HT1080 (cell line): ENCODE measurements at regions not wholly inside any gene's neighbourhood (a gene's known extent, or its start where the extent isn't known, plus 50 kb on each side); places are given as distances from the start of the nearest gene placed in this dataset.
"Not testable (repeated sequence)": the region's sequence is repeated elsewhere in the genome, so short reads cannot be mapped to it uniquely, and the experiment has no call there.

Source experiments
- DNase-seq: peaks from one replicate; pipeline ENCODE4 v3.0.0-alpha.2; 2015; ENCODE audit warnings: low read depth

- DNase-seq, result no peak
These were observed 967.7 kb upstream of the AMELY start for GRCh38 chrY:7879245-7879644.

DNA sequence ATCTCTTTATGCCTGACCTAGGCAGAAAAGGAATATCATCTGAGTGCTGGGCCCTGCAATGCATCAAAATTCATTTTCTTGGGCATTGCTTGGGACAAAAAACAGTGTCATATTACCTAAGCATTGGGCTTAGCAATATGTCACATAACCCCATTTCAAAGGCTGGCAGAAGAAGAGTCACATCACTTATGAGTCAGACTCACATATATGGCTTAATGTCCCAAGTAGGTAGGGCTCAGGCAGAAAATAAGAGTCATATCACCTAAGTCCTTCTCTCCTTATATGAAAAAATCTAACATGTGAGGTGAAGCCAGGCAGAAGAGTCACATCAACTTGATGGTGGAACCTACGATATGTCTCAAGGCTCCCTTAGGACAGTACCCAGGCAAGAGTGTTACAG, 967.2 kb upstream of the AMELY start:
- no peak for DNase-seq

- no peak for DNase-seq
These were observed 965.9 kb upstream of the AMELY start for GRCh38 chrY:7877458-7877857.

- DNase-seq, result peak; percentile 62
These were observed 962.5 kb upstream of the AMELY start for GRCh38 chrY:7874080-7874479.

GRCh38 chrY:7871304-7871932, 959.9 kb upstream of the AMELY start:
- no peak for DNase-seq

- DNase-seq, result no peak
These were observed 955.4 kb upstream of the AMELY start for GRCh38 chrY:7866976-7867375.

- DNase-seq, result no peak
These were observed 949.4 kb upstream of the AMELY start for GRCh38 chrY:7860781-7861614.

GRCh38 chrY:7850191-7850590, 938.6 kb upstream of the AMELY start:
- DNase-seq, result no peak

- peak; percentile 40 for DNase-seq
These were observed 934.2 kb upstream of the AMELY start for GRCh38 chrY:7845776-7846175.

GRCh38 chrY:7837046-7837445, 925.5 kb upstream of the AMELY start:
- DNase-seq, result peak; percentile 42

DNA sequence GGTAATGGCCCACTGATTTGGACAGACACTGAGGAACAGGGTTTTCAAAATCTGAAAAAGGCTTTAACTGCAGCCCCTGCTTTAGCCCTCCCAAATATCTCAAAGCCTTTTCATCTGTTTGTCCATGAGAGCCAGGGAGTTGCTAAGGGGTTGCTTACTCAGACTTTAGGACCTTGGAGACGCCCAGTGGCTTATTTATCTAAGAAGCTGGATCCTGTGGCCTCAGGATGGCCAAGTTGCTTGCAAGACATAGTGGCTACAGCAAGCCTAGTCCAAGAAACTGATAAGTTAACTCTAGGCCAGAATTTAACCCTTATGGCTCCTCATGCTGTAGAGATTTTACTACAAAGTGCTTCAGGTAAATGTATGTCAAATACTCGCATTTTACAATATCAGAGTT, 924.8 kb upstream of the AMELY start:
- peak; percentile 35 for DNase-seq

DNA sequence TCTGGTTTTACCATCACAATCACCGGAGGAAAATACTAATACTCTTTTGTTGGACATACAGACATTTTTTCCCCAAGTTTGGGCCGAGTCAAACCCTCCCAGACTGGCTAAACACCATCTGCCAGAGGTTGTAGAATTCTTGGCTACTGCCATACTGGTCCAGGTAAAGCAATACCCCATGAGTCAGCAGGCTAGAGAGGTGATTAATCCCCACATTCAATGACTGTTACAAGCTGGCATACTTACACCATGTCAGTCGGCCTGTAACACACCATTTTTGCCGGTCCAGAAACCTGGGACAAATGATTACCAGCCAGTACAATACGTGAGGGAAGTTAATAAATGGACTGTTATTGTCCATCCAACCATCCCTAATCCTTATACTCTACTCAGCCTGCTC, 923.9 kb upstream of the AMELY start:
- DNase-seq, result peak; percentile 60

DNA sequence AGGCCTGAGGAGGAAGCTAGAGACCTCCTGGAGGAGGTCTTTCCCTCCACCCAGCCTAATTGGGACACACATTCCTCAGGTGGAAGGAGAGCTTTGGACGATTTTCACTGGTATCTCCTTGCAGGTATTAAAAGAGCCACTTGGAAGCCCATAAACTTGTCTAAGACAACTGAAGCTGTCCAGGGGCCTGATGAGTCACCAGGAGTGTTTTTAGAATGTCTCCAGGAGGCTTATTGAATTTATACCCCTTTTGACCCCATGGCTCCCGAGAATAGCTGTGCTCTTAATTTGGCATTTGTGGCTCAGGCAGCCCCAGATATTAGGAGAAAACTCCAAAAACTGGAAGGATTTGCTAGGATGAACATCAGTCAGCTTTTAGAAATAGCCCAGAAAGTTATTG, 922.7 kb upstream of the AMELY start:
- DNase-seq, result peak; percentile 25

GRCh38 chrY:7830881-7831280, 919.3 kb upstream of the AMELY start:
- DNase-seq, result not testable (repeated sequence)

DNA sequence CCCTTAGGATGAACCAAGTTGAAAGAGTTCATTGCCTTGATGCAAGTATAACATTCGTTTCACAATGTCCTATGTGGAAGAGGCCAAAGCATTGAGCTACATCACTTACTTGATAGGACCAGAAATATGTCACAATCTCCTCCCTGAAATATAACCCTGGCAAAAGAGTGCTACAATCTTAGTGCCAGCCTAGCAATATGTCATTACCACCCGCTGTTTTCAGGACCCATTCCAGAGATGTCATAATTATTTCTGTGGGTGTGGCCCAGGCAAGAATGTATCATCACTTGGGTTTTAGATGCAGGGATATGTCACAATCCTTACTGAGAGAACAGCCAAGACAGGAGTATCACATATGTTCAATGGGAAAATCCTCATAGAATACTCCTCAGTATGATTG, 915.0 kb upstream of the AMELY start:
- DNase-seq, result no peak

- DNase-seq, result no peak
These were observed 914.3 kb upstream of the AMELY start for GRCh38 chrY:7825874-7826273.

GRCh38 chrY:7821295-7822035, 909.9 kb upstream of the AMELY start:
- no peak for DNase-seq

GRCh38 chrY:7818924-7819323, 907.4 kb upstream of the AMELY start:
- peak; percentile 44 for DNase-seq

DNA sequence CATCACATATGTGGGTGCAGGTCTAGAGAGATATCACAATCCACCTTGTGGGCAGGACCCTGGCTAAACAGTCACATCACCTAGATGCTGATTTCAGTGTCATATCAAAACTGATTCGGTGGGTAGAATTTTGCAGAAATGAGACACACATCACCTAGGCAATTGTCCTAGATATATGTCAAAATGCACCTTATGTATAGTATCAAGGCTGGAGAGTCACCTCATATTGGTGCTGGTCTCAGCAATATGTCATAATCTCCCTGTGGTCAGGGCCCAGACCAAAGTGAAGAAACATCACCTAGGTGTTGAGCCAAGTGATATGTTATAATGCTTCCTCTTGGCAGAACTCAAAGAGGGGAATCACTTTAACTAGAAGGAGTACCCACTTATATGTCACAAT, 905.0 kb upstream of the AMELY start:
- DNase-seq, result no peak

DNA sequence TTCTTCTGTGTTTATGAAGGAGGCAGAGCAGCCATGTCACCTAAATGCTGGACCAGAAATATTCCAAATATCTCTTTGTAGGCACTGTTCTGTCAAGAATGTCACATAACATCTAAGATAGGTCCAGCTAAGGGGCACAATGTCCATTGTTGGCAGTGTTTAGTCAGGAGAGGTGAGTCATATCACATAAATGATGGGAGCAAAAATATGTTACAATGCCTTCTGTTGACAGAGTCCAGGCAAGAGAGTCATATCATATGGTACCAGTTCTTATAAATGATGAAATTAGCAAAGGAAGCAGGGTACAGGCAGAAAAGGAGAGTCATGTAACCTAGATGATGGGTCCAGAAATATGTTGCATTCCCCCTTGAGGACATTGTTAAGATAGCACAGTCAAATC, 904.4 kb upstream of the AMELY start:
- DNase-seq, result peak; percentile 65

GRCh38 chrY:7815285-7815684, 903.7 kb upstream of the AMELY start:
- DNase-seq, result no peak

- no peak for DNase-seq
These were observed 902.8 kb upstream of the AMELY start for GRCh38 chrY:7814361-7814760.
